Central memory CD4-positive, alpha-beta T cell (primary cell): ENCODE measurements at regions not wholly inside any gene's neighbourhood (a gene's known extent, or its start where the extent isn't known, plus 50 kb on each side); places are given as distances from the start of the nearest gene placed in this dataset.

Experiments used
- DNase-seq: peaks from one replicate; pipeline ENCODE4 v3.0.0; 2022

DNA sequence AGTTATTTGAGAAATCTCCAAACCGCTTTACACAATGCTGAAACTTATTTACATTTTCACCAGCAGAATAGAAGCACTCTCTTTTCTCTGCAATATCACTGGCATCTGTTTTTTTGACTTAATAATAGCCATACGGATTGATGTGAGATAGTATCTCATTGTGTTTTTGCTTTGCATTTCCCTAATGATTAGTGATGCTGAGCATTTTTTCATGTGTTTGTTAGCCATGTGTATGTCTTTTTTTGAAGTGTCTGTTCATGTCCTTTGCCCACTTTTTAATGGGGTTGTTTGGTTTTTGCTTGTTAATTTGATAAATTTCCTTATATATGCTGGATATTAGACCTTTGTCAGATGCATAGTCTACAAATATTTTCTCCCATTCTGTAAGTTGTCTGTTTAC is 73.6 kb downstream of the FBXO5 start:
- DNase-seq: no peak

DNA sequence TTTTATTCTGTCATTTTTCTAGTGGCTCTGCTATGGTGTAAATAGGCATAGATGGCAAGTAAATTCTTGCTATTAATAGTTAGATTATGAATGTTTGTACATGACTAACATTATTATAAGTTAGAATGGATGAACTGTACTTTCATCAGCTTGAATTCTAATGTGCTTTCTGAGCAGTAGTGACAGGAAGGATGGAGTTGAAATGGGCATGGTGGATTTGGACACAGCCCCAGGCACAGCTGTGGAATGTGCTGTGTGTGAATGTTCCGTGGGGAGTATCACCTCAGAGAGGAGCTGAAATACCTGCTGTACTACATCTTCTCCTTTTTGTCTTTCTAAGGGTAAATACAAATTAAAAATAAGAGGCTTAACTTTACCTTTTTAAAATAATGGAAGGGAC is 66.8 kb downstream of the FBXO5 start:
- DNase-seq: no peak

DNA sequence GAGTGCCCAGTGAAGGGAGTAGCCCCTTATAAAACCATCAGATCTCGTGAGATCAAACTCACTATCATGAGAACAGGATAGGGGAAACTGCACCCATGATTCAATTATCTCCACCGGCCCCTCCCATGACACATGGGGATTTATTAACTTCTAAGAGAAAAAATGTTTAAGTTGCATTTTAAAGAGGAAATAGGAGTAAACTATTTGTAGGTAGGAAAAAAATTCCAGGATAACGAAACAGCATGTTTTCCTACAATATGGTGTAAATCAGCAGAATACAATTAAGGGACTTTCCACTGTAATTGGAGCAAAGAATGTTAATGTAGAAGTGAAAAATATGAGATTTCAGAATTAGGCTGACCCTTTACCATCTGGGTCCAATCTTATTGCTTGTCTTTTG is 63.9 kb downstream of the FBXO5 start:
- DNase-seq: no peak

DNA sequence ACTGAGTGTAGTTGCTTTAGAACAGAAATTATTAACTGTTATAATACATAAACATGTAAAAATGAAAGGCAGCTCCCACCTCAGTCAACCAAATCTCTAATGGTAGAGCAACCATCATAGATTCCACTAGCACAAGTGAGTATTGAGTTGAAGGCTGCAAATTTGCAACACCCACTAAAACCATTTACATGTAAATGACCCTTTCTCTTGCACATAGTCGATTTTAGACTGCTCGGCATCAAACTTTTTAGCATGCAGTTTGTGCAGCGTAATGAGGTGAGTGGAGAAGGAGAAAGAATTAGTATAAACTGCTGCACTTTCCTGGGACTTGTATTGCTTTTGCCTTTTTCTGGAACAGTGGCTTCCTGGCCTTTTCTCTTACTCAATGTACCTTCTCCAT is 62.8 kb downstream of the FBXO5 start:
- DNase-seq: no peak
